Neural cell (in vitro differentiated cells): ENCODE measurements at regions not wholly inside any gene's neighbourhood (a gene's known extent, or its start where the extent isn't known, plus 50 kb on each side); places are given as distances from the start of the nearest gene placed in this dataset.

Experiments
- H2AFZ ChIP-seq: fragments of 200-600, 300-800 bp; sonication (generic), shearing (Covaris generic); 2 replicates; pipeline ENCODE4 v1.6.0; 2014; ENCODE audit warnings: low read depth, mild to moderate bottlenecking, antibody characterized with exemption, low read length, moderate library complexity
- H3F3A ChIP-seq: fragments of 200-600 bp; shearing (Covaris generic); 2 replicates; pipeline ENCODE4 v1.6.1; 2016; ENCODE audit warnings: mild to moderate bottlenecking, moderate library complexity, mixed read lengths, antibody characterized with exemption, low read length; ENCODE audit not compliant: insufficient read depth, poor library complexity, severe bottlenecking
- H3K27ac ChIP-seq: fragments of 200-600, 300-800 bp; sonication (generic), shearing (Covaris generic); 2 replicates; pipeline ENCODE4 v1.5.1; 2014; ENCODE audit warnings: mild to moderate bottlenecking, low read length, moderate library complexity
- H3K27me3 ChIP-seq: fragments of 300-800, 200-600 bp; sonication (generic), shearing (Covaris generic); 2 replicates; pipeline ENCODE4 v1.6.0; 2014; ENCODE audit warnings: mild to moderate bottlenecking, low read depth, low read length, moderate library complexity; ENCODE audit not compliant: insufficient read depth
- H3K36me3 ChIP-seq: fragments of 300-800, 200-600 bp; sonication (generic), shearing (Covaris generic); 2 replicates; pipeline ENCODE4 v1.5.1; 2014; ENCODE audit warnings: mild to moderate bottlenecking, antibody characterized with exemption, low read length, moderate library complexity; ENCODE audit not compliant: insufficient read depth
- H3K4me2 ChIP-seq: fragments of 300-800, 200-600 bp; sonication (generic), shearing (Covaris generic); 2 replicates; pipeline ENCODE4 v1.6.0; 2014; ENCODE audit warnings: mild to moderate bottlenecking, low read length
- H3K4me3 ChIP-seq: fragments of 300-800, 200-600 bp; sonication (generic), shearing (Covaris generic); 2 replicates; pipeline ENCODE4 v1.5.1; 2014; ENCODE audit warnings: mild to moderate bottlenecking, low read length, moderate library complexity
- H3K79me2 ChIP-seq: fragments of 200-600 bp; shearing (Covaris generic); replicated peaks from 2 replicates; pipeline ENCODE4 v1.6.0; 2014; ENCODE audit warnings: mild to moderate bottlenecking, low read length, moderate library complexity; ENCODE audit not compliant: insufficient read depth
- H3K9ac ChIP-seq: fragments of 300-800, 200-600 bp; sonication (generic), shearing (Covaris generic); 2 replicates; pipeline ENCODE4 v1.6.1; 2016; ENCODE audit warnings: mild to moderate bottlenecking, low read length, mixed read lengths
- H3K9me2 ChIP-seq: fragments of 200-600 bp; shearing (Covaris generic); 2 replicates; pipeline ENCODE4 v1.6.1; 2016; ENCODE audit warnings: mild to moderate bottlenecking, low read length, mixed read lengths; ENCODE audit not compliant: insufficient read depth
- H3K9me3 ChIP-seq: fragments of 200-600, 300-800 bp; sonication (generic), shearing (Covaris generic); 2 replicates; pipeline ENCODE4 v1.6.1; 2016; ENCODE audit warnings: mild to moderate bottlenecking, mixed run types, low read length, moderate library complexity, mixed read lengths
- H4K20me1 ChIP-seq: fragments of 200-600 bp; shearing (Covaris generic); 2 replicates; pipeline ENCODE4 v1.6.1; 2016; ENCODE audit warnings: mild to moderate bottlenecking, mixed run types; ENCODE audit not compliant: insufficient read depth
- EP300 ChIP-seq: fragments of 450-650 bp; conservative IDR thresholded peaks from 2 replicates; pipeline ENCODE4 v1.6.1; 2014; ENCODE audit warnings: antibody characterized with exemption, mild to moderate bottlenecking, moderate library complexity; ENCODE audit not compliant: poor library complexity, severe bottlenecking
- EZH2 ChIP-seq: fragments of 200-600, 300-800 bp; shearing (Covaris generic), sonication (generic); IDR thresholded peaks from 2 replicates; pipeline ENCODE4 v1.6.1; 2014; ENCODE audit warnings: antibody characterized with exemption, low read length, borderline replicate concordance, mild to moderate bottlenecking; ENCODE audit not compliant: insufficient read depth, poor library complexity, severe bottlenecking
- MXI1 ChIP-seq: fragments of 450-650 bp; conservative IDR thresholded peaks from 2 replicates; pipeline ENCODE4 v1.6.1; 2014; ENCODE audit warnings: antibody characterized with exemption, mild to moderate bottlenecking; ENCODE audit not compliant: poor library complexity, severe bottlenecking
- POLR2AphosphoS5 ChIP-seq: IDR thresholded peaks from 2 replicates; pipeline ENCODE4 v1.6.1; 2012
- RAD21 ChIP-seq: fragments of 450-650 bp; conservative IDR thresholded peaks from 2 replicates; pipeline ENCODE4 v1.6.1; 2014; ENCODE audit warnings: antibody characterized with exemption, mild to moderate bottlenecking, moderate library complexity
- SMC3 ChIP-seq: fragments of 450-650 bp; conservative IDR thresholded peaks from 2 replicates; pipeline ENCODE4 v1.6.1; 2014; ENCODE audit warnings: antibody characterized with exemption, mild to moderate bottlenecking, moderate library complexity; ENCODE audit not compliant: poor library complexity
- TAF1 ChIP-seq: IDR thresholded peaks from 2 replicates; pipeline ENCODE4 v1.6.1; 2012; ENCODE audit warnings: low read depth
- TF ChIP-seq, protein P1 (sequence below): fragments of 450-650 bp; IDR thresholded peaks from 2 replicates; pipeline ENCODE4 v1.5.1; 2014; ENCODE audit warnings: antibody characterized with exemption, mild to moderate bottlenecking, moderate library complexity; ENCODE audit not compliant: poor library complexity, severe bottlenecking
- TF ChIP-seq, protein P2 (sequence below): IDR thresholded peaks from 2 replicates; pipeline ENCODE4 v1.6.1; 2012; ENCODE audit warnings: borderline replicate concordance

DNA sequence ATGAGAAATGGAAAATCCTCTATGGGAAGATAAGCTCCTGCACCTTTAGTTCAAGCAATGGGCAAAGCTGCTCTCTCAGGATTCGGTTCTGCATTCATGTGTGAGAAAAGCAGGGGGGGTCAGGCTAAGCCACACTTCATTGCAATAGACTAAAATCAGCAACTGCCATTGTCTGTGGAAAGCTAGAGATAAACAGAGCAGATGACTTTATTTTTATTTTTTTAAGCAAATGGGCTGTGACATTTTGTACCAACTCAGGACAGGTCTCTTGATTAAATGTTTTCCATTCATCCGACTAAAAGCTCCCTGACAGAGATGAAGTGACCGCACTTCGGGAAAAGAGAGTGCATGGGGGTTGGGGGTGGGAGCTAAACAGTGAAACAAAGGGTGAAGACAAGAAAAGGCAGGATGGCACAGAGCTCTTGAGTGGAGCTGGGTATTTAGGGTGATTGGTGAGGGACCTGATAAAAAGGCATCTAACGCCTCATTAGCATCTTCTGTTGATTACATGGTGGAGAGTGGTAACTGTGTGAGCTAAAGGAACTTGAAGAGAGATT, 987.4 kb downstream of the TUSC7 start:
- no peak overlapping the region for H3K4me2 ChIP-seq
- H3F3A ChIP-seq, result no peaks in the 10 kb centered on the region
- H3K27ac ChIP-seq, result no peak overlapping the region
- no peaks in the 10 kb centered on the region for H3K36me3 ChIP-seq
- no peak overlapping the region for H2AFZ ChIP-seq
- H3K27me3 ChIP-seq, result no peaks in the 10 kb centered on the region
- TF ChIP-seq SMC3 (no peak), POLR2AphosphoS5 (no peak), EP300 (no peak), RAD21 (no peak), MXI1 (no peak), EZH2 (no peak), TAF1 (no peak)
- TF ChIP-seq, protein P1, sequence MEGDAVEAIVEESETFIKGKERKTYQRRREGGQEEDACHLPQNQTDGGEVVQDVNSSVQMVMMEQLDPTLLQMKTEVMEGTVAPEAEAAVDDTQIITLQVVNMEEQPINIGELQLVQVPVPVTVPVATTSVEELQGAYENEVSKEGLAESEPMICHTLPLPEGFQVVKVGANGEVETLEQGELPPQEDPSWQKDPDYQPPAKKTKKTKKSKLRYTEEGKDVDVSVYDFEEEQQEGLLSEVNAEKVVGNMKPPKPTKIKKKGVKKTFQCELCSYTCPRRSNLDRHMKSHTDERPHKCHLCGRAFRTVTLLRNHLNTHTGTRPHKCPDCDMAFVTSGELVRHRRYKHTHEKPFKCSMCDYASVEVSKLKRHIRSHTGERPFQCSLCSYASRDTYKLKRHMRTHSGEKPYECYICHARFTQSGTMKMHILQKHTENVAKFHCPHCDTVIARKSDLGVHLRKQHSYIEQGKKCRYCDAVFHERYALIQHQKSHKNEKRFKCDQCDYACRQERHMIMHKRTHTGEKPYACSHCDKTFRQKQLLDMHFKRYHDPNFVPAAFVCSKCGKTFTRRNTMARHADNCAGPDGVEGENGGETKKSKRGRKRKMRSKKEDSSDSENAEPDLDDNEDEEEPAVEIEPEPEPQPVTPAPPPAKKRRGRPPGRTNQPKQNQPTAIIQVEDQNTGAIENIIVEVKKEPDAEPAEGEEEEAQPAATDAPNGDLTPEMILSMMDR, result no peak
- TF ChIP-seq, protein P2, sequence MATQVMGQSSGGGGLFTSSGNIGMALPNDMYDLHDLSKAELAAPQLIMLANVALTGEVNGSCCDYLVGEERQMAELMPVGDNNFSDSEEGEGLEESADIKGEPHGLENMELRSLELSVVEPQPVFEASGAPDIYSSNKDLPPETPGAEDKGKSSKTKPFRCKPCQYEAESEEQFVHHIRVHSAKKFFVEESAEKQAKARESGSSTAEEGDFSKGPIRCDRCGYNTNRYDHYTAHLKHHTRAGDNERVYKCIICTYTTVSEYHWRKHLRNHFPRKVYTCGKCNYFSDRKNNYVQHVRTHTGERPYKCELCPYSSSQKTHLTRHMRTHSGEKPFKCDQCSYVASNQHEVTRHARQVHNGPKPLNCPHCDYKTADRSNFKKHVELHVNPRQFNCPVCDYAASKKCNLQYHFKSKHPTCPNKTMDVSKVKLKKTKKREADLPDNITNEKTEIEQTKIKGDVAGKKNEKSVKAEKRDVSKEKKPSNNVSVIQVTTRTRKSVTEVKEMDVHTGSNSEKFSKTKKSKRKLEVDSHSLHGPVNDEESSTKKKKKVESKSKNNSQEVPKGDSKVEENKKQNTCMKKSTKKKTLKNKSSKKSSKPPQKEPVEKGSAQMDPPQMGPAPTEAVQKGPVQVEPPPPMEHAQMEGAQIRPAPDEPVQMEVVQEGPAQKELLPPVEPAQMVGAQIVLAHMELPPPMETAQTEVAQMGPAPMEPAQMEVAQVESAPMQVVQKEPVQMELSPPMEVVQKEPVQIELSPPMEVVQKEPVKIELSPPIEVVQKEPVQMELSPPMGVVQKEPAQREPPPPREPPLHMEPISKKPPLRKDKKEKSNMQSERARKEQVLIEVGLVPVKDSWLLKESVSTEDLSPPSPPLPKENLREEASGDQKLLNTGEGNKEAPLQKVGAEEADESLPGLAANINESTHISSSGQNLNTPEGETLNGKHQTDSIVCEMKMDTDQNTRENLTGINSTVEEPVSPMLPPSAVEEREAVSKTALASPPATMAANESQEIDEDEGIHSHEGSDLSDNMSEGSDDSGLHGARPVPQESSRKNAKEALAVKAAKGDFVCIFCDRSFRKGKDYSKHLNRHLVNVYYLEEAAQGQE, result no peak
- no peaks in the 10 kb centered on the region for H4K20me1 ChIP-seq
- no peak overlapping the region for H3K9ac ChIP-seq
- H3K79me2 ChIP-seq, result no peaks in the 10 kb centered on the region
- H3K9me3 ChIP-seq, result no peaks in the 10 kb centered on the region
- no peaks in the 10 kb centered on the region for H3K9me2 ChIP-seq
- no peak overlapping the region for H3K4me3 ChIP-seq

DNA sequence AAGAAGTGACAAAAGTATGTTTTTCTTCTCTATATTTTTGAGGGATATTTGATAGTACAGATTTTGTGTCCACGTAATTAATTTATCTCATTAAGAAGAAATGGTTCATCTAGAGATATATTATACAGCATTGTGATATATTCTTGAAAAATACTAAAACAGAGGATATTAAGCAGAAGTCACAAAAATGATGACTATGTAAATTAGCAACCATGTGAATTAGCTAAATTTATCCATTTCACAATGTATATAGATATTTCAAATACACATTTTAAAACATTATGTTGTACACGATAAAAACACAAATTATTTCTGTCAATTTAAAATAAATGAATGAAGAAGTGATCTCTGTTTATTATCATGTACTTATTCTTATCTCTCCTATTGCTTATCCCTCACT, 989.5 kb downstream of the TUSC7 start:
- no peaks in the 10 kb centered on the region for H3F3A ChIP-seq
- no peaks in the 10 kb centered on the region for H3K9me3 ChIP-seq
- H3K36me3 ChIP-seq, result no peaks in the 10 kb centered on the region
- no peak for TF ChIP-seq POLR2AphosphoS5
- TF ChIP-seq EP300, result no peak
- no peak for TF ChIP-seq RAD21
- TF ChIP-seq MXI1, result no peak
- no peak for TF ChIP-seq TAF1
- no peak for TF ChIP-seq SMC3
- no peak for TF ChIP-seq EZH2
- TF ChIP-seq, protein P2, result no peak
- TF ChIP-seq, protein P1, result no peak
- H3K27me3 ChIP-seq, result no peaks in the 10 kb centered on the region
- H3K4me3 ChIP-seq, result no peak overlapping the region
- H3K79me2 ChIP-seq, result no peaks in the 10 kb centered on the region
- no peaks in the 10 kb centered on the region for H3K9me2 ChIP-seq
- no peaks in the 10 kb centered on the region for H4K20me1 ChIP-seq
- no peak overlapping the region for H3K9ac ChIP-seq
- no peak overlapping the region for H3K4me2 ChIP-seq
- no peak overlapping the region for H2AFZ ChIP-seq
- no peak overlapping the region for H3K27ac ChIP-seq
